Lower lobe of right lung (tissue), 2 donors: ENCODE measurements at regions not wholly inside any gene's neighbourhood (a gene's known extent, or its start where the extent isn't known, plus 50 kb on each side); places are given as distances from the start of the nearest gene placed in this dataset.

Experiments
- ATAC-seq, 2 donors: fragments of 200-7000 bp; cut with Tn5 transposase; one replicate each; pipeline ENCODE4 v1.9.1; 2020 to 2022; ENCODE audit warnings: mild to moderate bottlenecking in 2 of 2, moderate library complexity in 2 of 2
- DNase-seq: peaks from one replicate; pipeline ENCODE4 v3.0.0-alpha.2; 2020
- H3K27ac ChIP-seq: fragments of 200-600 bp; one replicate; pipeline ENCODE4 v1.8.0; 2022
- H3K27me3 ChIP-seq: fragments of 200-600 bp; one replicate; pipeline ENCODE4 v1.8.0; 2022; ENCODE audit warnings: low read depth
- H3K36me3 ChIP-seq: fragments of 200-600 bp; one replicate; pipeline ENCODE4 v1.8.0; 2022; ENCODE audit warnings: mild to moderate bottlenecking
- H3K4me1 ChIP-seq: fragments of 200-600 bp; one replicate; pipeline ENCODE4 v1.8.0; 2022
- H3K4me3 ChIP-seq: fragments of 200-600 bp; one replicate; pipeline ENCODE4 v1.8.0; 2022; ENCODE audit warnings: mild to moderate bottlenecking
- H3K9me3 ChIP-seq: fragments of 200-600 bp; one replicate; pipeline ENCODE4 v1.8.0; 2022
- CTCF ChIP-seq: fragments of 200-600 bp; IDR thresholded peaks from one replicate; pipeline ENCODE4 v1.8.0; 2022; ENCODE audit warnings: antibody characterized with exemption, mild to moderate bottlenecking
- intact Hi-C: fragments of 100-400 bp; cut with DNase I; formaldehyde crosslinking; loops from one replicate; pipeline ENCODE4 v1.11.0; 2022
- donor health status: DM: no; HTN: yes; CAD: no; lungs with severe emphysema.

GRCh38 chr5:89583534-89583933 is 700.5 kb upstream of the MEF2C start:
- ATAC-seq (no peak), DNase-seq (no peak)
- H3K27me3 ChIP-seq: no peaks in the 10 kb centered on the region
- intact Hi-C loops: no loop called here
- H3K9me3 ChIP-seq: no peaks in the 10 kb centered on the region
- H3K4me1 ChIP-seq: no peaks in the 10 kb centered on the region
- TF ChIP-seq CTCF: no peak
- no peak overlapping the region for H3K27ac ChIP-seq
- no peak overlapping the region for H3K4me3 ChIP-seq
- no peaks in the 10 kb centered on the region for H3K36me3 ChIP-seq

GRCh38 chr5:89582768-89583339 is 699.9 kb upstream of the MEF2C start:
- no peak for TF ChIP-seq CTCF

GRCh38 chr5:89580976-89581375 is 698.0 kb upstream of the MEF2C start:
- no peak overlapping the region for H3K4me3 ChIP-seq
- intact Hi-C loops: no loop called here
- H3K27ac ChIP-seq: no peak overlapping the region
- no peaks in the 10 kb centered on the region for H3K27me3 ChIP-seq
- H3K36me3 ChIP-seq: no peaks in the 10 kb centered on the region
- DNase-seq: no peak
- no peak for TF ChIP-seq CTCF
- no peaks in the 10 kb centered on the region for H3K4me1 ChIP-seq
- no peaks in the 10 kb centered on the region for H3K9me3 ChIP-seq
- ATAC-seq: no peak

More at GRCh38 chr5:89582768-89583339, 699.9 kb upstream of the MEF2C start:
- no peaks in the 10 kb centered on the region for H3K27me3 ChIP-seq
- intact Hi-C loops: no loop called here
- no peaks in the 10 kb centered on the region for H3K9me3 ChIP-seq
- no peak overlapping the region for H3K4me3 ChIP-seq
- DNase-seq (no peak), ATAC-seq (no peak)
- H3K36me3 ChIP-seq: no peaks in the 10 kb centered on the region
- H3K4me1 ChIP-seq: no peaks in the 10 kb centered on the region
- H3K27ac ChIP-seq: no peak overlapping the region

- no peaks in the 10 kb centered on the region for H3K4me1 ChIP-seq
- intact Hi-C loops: no loop called here
- H3K4me3 ChIP-seq: no peak overlapping the region
- no peak for TF ChIP-seq CTCF
- H3K9me3 ChIP-seq: no peaks in the 10 kb centered on the region
- no peaks in the 10 kb centered on the region for H3K36me3 ChIP-seq
- ATAC-seq: no peak
- DNase-seq: no peak
- H3K27ac ChIP-seq: no peak overlapping the region
- H3K27me3 ChIP-seq: no peaks in the 10 kb centered on the region
Observed at GRCh38 chr5:89575319-89575718, 692.3 kb upstream of the MEF2C start.

GRCh38 chr5:89573345-89573744 is 690.4 kb upstream of the MEF2C start:
- intact Hi-C loops: no loop called here
- no peaks in the 10 kb centered on the region for H3K4me1 ChIP-seq
- no peak for ATAC-seq
- no peaks in the 10 kb centered on the region for H3K27me3 ChIP-seq
- H3K27ac ChIP-seq: no peak overlapping the region
- no peak for TF ChIP-seq CTCF
- no peaks in the 10 kb centered on the region for H3K36me3 ChIP-seq
- H3K4me3 ChIP-seq: no peak overlapping the region
- H3K9me3 ChIP-seq: no peaks in the 10 kb centered on the region
- no peak for DNase-seq

- Histone ChIP-seq H3K27ac (no peak overlapping the region), H3K9me3 (no peaks in the 10 kb centered on the region), H3K4me3 (no peak overlapping the region), H3K36me3 (no peaks in the 10 kb centered on the region), H3K4me1 (no peaks in the 10 kb centered on the region), H3K27me3 (no peaks in the 10 kb centered on the region)
- TF ChIP-seq CTCF: no peak
- DNase-seq (no peak), ATAC-seq (no peak)
- intact Hi-C loops: no loop called here
Observed at GRCh38 chr5:89572696-89573095, 689.7 kb upstream of the MEF2C start.
